OCI-LY7 (cell line): ENCODE measurements at regions not wholly inside any gene's neighbourhood (a gene's known extent, or its start where the extent isn't known, plus 50 kb on each side); places are given as distances from the start of the nearest gene placed in this dataset.

ENCODE experiments used
- BruUV-seq: library from RNA; stranded (reverse); fragments of 400-500 nt; replicated peaks from 2 replicates; lab custom pipeline; 2021; lab: Mats Ljungman, UMichigan
- CTCF ChIA-PET: fragments of 300-600 bp; sonication (Branson Sonifier 250); formaldehyde crosslinking; loops from one replicate; lab custom pipeline; 2022; ENCODE audit warnings: antibody characterized with exemption; ENCODE audit not compliant: unreplicated experiment; lab: Charles Lee
- POLR2A ChIA-PET: fragments of 300-600 bp; sonication (Branson Sonifier 250); formaldehyde crosslinking; loops from one replicate; lab custom pipeline; 2022; ENCODE audit warnings: antibody characterized with exemption; lab: Charles Lee
- DNase-seq: peaks from one replicate; pipeline ENCODE4 v3.0.0-alpha.2; 2015; ENCODE audit warnings: low spot score
- H2AFZ ChIP-seq: fragments of 200-600 bp; sonication (generic), shearing (Covaris generic); 2 replicates; pipeline ENCODE4 v1.6.1; 2014; ENCODE audit warnings: mild to moderate bottlenecking, antibody characterized with exemption, low read length, moderate library complexity
- H3K27ac ChIP-seq: fragments of 200-600 bp; sonication (generic); 2 replicates; pipeline ENCODE4 v1.5.1; 2014; ENCODE audit warnings: mixed run types, low read depth, mild to moderate bottlenecking, moderate library complexity, low read length, inconsistent platforms; ENCODE audit not compliant: poor library complexity, severe bottlenecking
- H3K36me3 ChIP-seq: fragments of 200-600 bp; sonication (generic); 2 replicates; pipeline ENCODE4 v1.6.1; 2014; ENCODE audit warnings: mild to moderate bottlenecking, antibody characterized with exemption, low read length, moderate library complexity, mixed read lengths; ENCODE audit not compliant: insufficient read depth
- H3K4me1 ChIP-seq: fragments of 200-600 bp; sonication (generic); 2 replicates; pipeline ENCODE4 v1.5.1; 2014; ENCODE audit warnings: mild to moderate bottlenecking, low read length; ENCODE audit not compliant: insufficient read depth, poor library complexity, severe bottlenecking
- H3K4me2 ChIP-seq: fragments of 200-600 bp; sonication (generic); 2 replicates; pipeline ENCODE4 v1.6.1; 2014; ENCODE audit warnings: mild to moderate bottlenecking, low read length
- H3K4me3 ChIP-seq: fragments of 200-600 bp; sonication (generic); 2 replicates; pipeline ENCODE4 v1.5.1; 2014; ENCODE audit warnings: mild to moderate bottlenecking, low read depth, low read length; ENCODE audit not compliant: poor library complexity, severe bottlenecking
- H3K79me2 ChIP-seq: fragments of 200-600 bp; sonication (generic); 2 replicates; pipeline ENCODE4 v1.6.1; 2016; ENCODE audit warnings: low read depth, mild to moderate bottlenecking, low read length, moderate library complexity, mixed read lengths; ENCODE audit not compliant: insufficient read depth
- H3K9me2 ChIP-seq: fragments of 200-600 bp; sonication (generic); 2 replicates; pipeline ENCODE4 v1.6.1; 2016; ENCODE audit warnings: mild to moderate bottlenecking, low read length, mixed read lengths; ENCODE audit not compliant: insufficient read depth
- H3K9me3 ChIP-seq: fragments of 200-600 bp; sonication (generic); 2 replicates; pipeline ENCODE4 v1.6.1; 2014; ENCODE audit warnings: mild to moderate bottlenecking, mixed run types, low read length, mixed read lengths
- H4K20me1 ChIP-seq: fragments of 200-600 bp; sonication (generic); 2 replicates; pipeline ENCODE4 v1.6.1; 2014; ENCODE audit warnings: mild to moderate bottlenecking, antibody characterized with exemption, low read length, moderate library complexity, mixed read lengths; ENCODE audit not compliant: insufficient read depth
- CTCF ChIP-seq: fragments of 200-600 bp; sonication (generic); conservative IDR thresholded peaks from 2 replicates; pipeline ENCODE4 v1.5.1; 2014; ENCODE audit warnings: mild to moderate bottlenecking, antibody characterized with exemption, low read length, moderate library complexity, mixed read lengths
- EZH2phosphoT487 ChIP-seq: fragments of 200-600 bp; sonication (generic); IDR thresholded peaks from 2 replicates; pipeline ENCODE4 v1.6.1; 2018; ENCODE audit warnings: low read depth, borderline replicate concordance, mild to moderate bottlenecking, mixed run types, antibody characterized with exemption, low read length, moderate library complexity, mixed read lengths
- intact Hi-C: fragments of 100-400 bp; cut with micrococcal nuclease; formaldehyde crosslinking; loops from one replicate; pipeline ENCODE4 v1.10.0; 2022; ENCODE audit not compliant: unreplicated experiment

GRCh38 chr4:165756836-165757235 is 116.2 kb upstream of the TLL1 start:
- POLR2A ChIA-PET: interaction anchor here (0.6 to 1.2 kb wide), 2 partner anchors 13 to 14 kb away, joined by 3 read pairs; no protein-coding TSS in a partner anchor
- Histone ChIP-seq H3K4me2 (no peak overlapping the region), H3K36me3 (no peaks in the 10 kb centered on the region), H3K9me3 (no peaks in the 10 kb centered on the region), H3K27ac (no peak overlapping the region), H3K4me1 (no peaks in the 10 kb centered on the region), H4K20me1 (no peaks in the 10 kb centered on the region), H3K4me3 (no peak overlapping the region), H2AFZ (no peak overlapping the region), H3K9me2 (no peaks in the 10 kb centered on the region), H3K79me2 (no peaks in the 10 kb centered on the region)
- no peak for TF ChIP-seq EZH2phosphoT487
- TF ChIP-seq CTCF: no peak
- no peak for DNase-seq
- CTCF ChIA-PET: no interaction called here
- BruUV-seq: no TSS peak
- intact Hi-C loops: no loop called here

DNA sequence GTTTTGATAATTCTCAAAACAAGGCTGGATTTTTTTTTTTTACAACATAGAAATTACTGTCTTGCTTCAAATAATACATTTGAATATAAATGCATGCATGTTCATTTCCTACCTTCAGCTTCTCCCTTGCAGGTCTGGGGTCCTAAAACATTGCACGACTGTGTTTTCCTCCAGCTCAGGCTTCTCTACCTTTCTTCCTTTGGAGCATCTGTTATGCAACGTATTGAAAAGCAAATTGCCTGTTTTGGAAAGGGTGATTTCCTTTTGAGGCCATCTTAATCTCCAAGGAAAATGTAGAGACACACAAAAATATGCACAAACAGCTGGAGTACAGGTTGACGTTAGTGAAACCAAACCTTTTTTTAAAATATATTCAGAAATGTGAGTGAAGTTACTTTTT is 115.6 kb upstream of the TLL1 start:
- Histone ChIP-seq H2AFZ (no peak overlapping the region), H3K4me3 (no peak overlapping the region), H3K36me3 (no peaks in the 10 kb centered on the region), H3K79me2 (no peaks in the 10 kb centered on the region), H3K9me3 (no peaks in the 10 kb centered on the region), H3K27ac (no peak overlapping the region), H3K4me1 (no peaks in the 10 kb centered on the region), H3K9me2 (no peaks in the 10 kb centered on the region), H3K4me2 (no peak overlapping the region), H4K20me1 (no peaks in the 10 kb centered on the region)
- ChIA-PET POLR2A (interaction anchor here (0.6 to 1.2 kb wide), 2 partner anchors 12 to 13 kb away, joined by 3 read pairs; no protein-coding TSS in a partner anchor), CTCF (no interaction called here)
- no peak for DNase-seq
- no peak for TF ChIP-seq EZH2phosphoT487
- no peak for TF ChIP-seq CTCF
- no TSS peak for BruUV-seq
- intact Hi-C loops: no loop called here

GRCh38 chr4:165758086-165758485 is 115.0 kb upstream of the TLL1 start:
- CTCF ChIA-PET: no interaction called here
- BruUV-seq: no TSS peak
- POLR2A ChIA-PET: no interaction called here

More at GRCh38 chr4:165758086-165758485, 115.0 kb upstream of the TLL1 start:
- DNase-seq: no peak
- Histone ChIP-seq H2AFZ (no peak overlapping the region), H3K4me2 (no peak overlapping the region), H4K20me1 (no peaks in the 10 kb centered on the region), H3K9me2 (no peaks in the 10 kb centered on the region), H3K4me3 (no peak overlapping the region), H3K36me3 (no peaks in the 10 kb centered on the region), H3K79me2 (no peaks in the 10 kb centered on the region), H3K4me1 (no peaks in the 10 kb centered on the region), H3K9me3 (no peaks in the 10 kb centered on the region), H3K27ac (no peak overlapping the region)
- TF ChIP-seq CTCF (no peak), EZH2phosphoT487 (no peak)
- intact Hi-C loops: no loop called here
